Left kidney (tissue), 1 donor: ENCODE measurements at regions not wholly inside any gene's neighbourhood (a gene's known extent, or its start where the extent isn't known, plus 50 kb on each side); places are given as distances from the start of the nearest gene placed in this dataset.
"Not testable (repeated sequence)": the region's sequence is repeated elsewhere in the genome, so short reads cannot be mapped to it uniquely, and the experiment has no call there.

Source experiments
- DNase-seq: peaks from one replicate; pipeline ENCODE4 v3.0.0-alpha.2; 2013

DNA sequence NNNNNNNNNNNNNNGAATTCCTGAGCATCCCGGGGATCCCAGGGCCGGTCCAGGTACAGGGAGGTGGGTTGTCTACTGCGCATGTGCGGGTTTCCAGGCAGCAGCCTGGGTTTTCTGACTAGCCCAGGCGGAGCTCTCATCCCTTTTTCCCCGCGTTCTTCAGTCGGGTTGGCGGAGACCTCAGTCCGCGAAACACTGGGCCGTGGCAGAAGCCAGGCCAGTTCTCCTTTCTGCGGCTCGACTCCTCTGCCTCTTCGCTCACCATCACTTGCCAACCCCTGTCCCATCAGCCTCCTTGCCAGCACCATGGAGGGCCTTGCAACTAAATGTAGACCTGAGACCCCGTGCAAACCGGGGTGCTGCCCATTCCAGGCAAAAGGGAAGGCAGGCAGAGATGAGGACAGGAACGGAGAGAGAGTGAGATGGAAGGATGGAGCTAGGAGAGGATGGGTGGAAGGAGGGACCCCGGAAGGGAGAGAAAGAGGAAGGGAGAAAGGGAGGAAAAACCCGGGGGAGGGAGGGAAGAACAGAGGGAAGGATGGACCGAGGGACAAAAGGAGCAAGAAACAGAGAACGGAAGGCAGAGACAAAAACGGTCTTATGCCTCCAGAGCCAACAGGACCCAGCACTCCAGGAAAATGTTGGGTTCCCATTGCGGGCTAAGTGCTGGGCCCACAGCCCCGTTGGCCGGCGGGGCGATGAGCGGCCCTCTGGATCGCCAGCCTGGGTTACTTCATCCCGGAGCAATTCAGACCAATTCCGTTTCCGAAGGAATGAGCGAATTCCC lies 445.4 kb upstream of the DEFB115 start:
- peak; percentile 0 for DNase-seq

DNA sequence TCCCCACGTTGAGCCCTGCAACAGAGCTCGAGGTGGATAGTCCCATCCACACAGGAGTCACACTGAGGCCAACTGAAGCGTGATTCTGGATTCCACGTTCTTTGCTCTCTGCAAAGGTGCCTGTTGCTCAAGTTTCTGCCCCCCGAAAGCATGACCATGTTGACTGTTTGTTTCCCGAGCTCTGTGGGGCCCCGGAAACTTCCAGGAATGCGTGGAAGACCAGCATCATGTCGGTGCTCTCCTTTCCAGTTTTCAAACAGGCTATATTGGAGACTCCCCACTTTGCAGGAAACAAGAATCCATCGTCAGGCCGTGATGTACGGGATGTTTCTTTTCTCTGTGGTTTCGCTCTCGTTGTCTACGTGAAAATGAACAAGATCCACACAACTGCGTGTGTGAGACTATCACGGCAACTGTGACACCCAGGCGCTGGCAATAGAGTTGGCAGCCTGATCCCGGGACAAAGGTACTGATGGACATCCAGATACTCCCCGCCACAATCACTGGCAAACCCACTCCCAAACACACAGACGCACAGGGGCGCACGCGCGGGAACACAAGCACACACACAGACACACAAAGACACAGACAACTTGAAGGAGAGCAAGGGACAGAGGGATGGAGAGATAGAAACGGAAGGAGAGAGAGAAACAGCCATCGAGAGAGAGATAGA lies 444.6 kb upstream of the DEFB115 start:
- DNase-seq = no peak

DNA sequence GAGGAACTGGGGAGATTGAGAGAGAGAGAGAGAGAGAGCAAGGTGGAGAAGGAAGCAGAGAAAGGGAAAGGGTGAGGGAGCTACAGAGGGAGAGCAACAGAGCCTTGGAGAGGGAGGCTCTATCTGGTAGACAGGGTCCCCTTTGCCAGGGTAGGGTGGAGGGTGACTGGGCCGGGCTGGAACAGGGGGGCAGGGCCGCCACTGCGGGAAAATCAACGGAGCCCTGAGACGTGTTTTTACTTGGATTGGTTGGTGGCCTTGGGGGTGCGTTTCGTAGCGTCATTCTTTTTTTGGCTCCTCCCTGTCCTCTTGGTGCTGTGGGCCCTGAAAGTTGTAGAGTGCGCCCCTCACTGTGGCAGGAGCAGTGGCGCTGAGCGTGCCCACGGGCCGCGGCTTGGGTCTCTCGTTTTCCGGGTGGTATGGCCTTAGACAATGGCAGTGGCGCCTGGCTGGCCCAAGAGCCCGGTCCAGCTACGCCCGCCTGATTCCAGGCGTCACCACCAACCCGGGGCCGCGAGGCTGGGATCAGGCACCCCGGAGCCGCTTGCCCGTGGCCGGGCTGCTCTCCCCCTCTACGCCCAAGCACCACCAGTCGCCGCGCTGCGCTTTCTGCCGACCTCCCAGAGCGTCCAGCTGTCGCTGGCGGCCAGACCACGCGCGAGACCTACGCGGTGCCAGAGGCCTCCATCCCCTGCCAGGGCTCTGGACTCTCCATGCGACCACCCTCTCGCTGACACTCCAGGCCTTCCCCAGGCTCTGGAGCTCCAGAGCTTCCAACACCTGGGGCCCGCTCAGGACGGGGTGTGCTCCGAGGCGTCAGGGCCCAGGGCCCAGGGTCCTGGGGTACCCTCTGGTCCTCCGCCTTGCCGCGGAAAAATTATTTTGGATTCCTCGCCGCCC lies 443.8 kb upstream of the DEFB115 start:
- not testable (repeated sequence) for DNase-seq

DNA sequence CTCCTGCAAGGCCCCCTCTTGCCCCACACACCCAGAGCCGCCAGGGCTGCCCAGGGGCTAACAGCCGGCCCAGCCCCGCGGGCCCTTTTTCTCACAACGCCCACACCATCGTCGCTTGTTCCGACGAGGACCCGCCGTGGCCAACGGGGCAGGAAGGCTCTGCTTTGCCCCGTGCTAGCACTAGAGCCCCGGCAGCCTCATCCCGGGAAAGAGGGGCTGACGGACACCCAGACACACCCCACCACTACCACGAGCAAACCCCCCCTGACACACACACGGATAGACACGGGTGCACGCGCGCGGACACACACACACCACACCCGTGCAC lies 443.2 kb upstream of the DEFB115 start:
- DNase-seq = not testable (repeated sequence)

DNA sequence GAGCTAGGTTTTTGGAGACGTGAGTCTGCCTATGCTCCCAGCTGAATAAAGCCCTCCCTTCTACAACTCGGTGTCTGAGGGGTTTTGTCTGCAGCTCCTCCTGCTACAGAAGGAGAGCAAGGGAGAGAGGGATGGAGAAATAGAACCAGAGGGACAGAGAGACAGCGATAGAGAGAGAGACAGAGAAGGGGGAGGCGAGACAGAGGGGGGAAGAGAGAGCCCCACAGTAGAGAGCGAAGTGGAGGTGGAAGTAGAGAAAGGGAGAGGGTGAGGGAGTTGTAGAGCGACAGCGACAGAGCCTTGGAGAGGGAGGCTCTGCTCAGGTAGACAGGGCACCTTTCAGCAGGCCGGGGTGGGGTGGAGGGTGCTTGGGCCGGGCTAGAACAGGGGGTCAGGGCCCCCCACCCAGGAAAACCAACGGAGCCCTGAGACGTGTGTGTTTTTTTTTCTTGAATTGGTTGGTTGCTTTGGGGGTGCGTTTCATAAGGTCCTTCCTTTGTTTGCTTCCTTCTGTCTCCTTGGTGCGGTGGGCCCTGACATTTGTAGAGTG lies 442.4 kb upstream of the DEFB115 start:
- DNase-seq = not testable (repeated sequence)

DNA sequence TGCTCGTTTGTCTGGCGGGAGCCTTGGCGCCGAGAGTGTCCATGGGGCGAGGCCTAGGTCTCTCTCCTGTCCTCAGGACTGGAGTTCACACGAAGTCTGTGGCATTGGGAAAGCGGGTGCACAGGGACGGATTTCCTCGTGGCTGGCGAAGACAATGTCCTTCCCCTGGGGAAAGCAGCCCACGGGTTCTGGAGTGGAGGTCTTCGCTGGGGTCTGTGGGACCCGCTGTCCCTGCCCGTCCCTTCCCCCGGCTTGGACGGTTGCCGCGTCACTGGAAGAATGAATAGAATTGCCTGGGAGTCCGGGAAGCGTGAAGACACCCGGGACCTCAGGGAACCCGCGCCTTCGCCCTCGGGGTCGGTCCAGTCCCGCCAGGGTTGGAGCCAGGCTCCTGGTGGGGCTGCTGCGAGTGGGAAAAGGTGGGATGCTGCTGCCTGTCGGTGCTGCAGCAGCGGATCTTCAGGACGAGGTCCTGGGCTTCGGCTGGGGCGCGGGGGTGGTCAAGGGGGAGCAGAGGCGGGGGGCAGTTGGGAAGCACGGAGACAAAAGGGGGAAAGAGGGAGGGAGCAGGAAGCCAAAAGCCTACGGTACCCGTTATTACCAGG lies 441.8 kb upstream of the DEFB115 start:
- DNase-seq = no peak

DNA sequence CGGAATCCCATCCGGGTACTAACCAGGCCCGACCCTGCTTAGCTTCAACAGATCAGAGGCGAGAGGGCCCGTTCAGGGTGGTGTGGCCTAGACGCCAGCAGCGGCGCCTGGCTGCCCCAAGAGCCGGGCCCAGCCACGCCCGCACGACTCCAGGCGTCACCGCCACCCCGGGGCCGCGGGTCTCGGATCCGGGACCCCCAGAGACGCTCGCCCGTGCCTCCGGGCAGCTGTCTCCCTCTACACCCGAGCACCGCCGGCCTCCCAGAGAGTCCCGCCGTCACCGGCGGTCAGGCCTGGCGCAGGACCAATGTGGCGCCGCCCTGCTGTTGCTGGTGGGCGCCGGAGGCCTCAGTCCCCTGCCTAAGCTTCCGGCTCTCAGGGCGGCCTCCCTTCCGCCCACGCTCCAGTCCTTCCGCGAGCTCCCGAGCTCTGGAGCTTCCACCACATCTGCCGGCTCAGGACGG lies 441.2 kb upstream of the DEFB115 start:
- peak; percentile 1 for DNase-seq

DNA sequence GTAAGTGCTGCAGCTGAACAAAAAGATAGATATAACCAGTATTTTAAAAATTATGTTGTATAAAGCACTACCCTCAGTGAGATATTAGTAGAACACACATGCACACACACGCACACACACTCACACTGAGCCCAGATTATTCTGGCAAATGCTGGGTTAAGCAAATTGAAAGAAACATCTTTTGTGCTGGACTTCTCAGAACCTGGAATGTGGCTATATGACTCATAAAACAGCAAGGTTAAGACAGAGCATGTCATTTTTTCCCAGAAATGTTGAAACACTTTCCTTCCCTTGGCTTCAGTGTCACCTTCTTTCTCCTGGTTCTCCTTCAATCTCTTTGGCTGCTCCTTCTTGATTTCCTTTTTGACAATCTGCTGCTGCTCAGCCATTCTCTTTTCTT lies 435.8 kb upstream of the DEFB115 start:
- DNase-seq = not testable (repeated sequence)

DNA sequence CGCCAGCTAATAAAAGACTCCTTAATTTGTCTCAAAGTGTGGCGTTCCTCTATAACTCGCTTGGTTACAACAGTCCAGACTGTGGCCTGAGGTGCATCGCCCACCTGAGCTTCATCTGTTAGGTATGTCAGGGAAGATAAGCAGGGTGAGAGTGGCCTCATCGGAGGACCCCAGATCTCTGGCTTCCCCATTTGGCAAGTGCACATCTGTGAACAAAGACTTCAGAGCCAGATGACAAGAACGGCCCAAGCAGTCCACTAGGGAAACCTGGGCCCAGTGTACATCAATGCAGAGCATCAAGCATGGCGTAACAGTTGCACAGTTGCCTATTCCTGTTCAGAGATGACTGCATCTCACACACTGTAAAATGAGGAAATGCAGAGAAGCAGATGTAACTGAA lies 432.8 kb upstream of the DEFB115 start:
- DNase-seq = not testable (repeated sequence)

DNA sequence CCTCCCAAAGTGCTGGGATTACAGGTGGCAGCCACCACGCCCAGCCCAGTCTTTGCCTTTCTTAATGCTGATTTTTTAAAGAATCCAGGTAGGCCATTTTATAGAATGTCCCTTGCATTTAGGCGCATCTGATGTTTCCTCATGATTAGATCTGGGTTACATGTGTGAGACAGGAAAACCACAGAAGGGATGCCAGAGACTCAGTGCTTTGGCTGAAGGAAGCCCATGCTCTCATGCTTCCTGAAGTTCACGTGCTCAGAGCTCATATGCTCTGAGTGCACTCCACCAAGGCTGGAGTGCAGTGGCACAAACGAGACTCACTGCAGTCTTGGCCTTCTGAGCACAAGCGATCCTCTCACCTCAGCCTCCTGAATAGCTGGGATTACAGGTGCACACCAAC lies 411.5 kb upstream of the DEFB115 start:
- DNase-seq = not testable (repeated sequence)

DNA sequence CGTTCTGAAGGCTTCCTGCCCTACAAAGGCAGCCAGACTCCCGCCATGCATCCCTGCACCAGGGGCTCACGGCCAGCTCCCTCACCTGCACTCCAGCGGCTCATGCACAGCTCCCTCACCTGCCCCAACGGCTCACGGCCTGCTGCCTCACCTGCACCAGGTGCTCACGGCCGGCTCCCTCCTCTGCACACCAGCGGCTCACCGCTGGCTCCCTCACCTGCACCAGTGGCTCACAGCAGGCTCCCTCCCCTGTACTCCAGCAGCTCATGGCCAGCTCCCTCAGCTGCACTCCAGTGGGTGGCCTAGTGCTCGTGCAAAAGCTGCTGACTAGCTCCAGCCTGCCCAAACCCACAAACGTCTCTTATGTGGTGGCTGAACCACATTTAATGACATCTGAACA lies 389.2 kb upstream of the DEFB115 start:
- DNase-seq = not testable (repeated sequence)

DNA sequence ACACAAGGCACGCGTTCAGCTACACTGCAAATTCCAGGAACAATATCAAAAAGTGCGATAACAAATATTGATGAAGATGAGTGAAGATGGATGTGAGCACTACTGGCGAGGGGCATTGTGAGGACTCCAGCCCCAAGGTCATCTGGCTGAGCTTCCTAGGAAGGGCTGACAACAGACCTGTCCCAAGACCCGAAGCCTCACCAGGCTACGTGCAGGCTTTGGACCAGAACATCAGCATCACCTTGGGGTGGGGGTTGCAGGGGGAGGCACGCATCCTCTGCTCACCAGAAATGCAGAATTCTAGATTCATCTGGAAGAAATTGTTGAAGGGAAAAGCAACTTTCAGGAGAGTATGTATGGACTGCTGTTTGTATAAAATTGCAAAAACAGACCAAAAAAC lies 386.3 kb upstream of the DEFB115 start:
- DNase-seq = not testable (repeated sequence)

DNA sequence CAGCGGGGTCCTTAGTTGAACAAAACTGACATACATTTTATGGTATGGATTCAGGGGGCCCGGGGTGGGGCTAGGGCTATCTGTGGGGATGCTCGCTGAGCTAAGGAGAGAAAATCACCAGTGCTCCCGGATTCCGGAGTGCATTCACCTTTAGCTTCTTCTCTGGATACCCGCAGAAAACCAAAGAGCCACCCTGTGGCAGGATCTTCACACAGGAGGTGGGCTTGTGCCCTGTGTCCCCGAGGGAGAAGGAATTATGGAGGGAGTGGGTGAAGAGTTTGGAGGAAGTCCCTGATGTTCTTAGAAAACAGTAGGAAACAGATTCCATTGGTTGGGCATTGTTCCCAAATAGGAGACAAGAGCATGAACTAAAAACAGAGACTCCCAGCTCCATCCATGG lies 385.2 kb upstream of the DEFB115 start:
- DNase-seq = not testable (repeated sequence)

DNA sequence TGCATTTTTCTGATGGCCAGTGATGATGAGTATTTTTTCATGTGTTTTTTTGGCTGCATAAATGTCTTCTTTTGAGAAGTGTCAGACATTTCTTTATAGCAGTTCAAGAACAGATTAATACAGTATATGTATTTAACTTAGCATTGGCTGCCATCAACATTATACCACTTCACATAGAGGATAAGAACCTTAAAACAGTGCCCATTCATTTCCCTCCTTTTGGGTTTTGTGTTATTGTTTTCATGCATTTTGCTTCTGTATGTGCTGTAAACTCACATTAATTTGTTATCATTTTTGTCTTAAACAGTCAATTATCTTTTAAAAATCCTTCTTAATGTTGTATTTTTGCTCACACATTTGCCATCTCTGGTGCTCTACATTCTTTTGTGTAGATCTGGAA lies 381.6 kb upstream of the DEFB115 start:
- DNase-seq = not testable (repeated sequence)

DNA sequence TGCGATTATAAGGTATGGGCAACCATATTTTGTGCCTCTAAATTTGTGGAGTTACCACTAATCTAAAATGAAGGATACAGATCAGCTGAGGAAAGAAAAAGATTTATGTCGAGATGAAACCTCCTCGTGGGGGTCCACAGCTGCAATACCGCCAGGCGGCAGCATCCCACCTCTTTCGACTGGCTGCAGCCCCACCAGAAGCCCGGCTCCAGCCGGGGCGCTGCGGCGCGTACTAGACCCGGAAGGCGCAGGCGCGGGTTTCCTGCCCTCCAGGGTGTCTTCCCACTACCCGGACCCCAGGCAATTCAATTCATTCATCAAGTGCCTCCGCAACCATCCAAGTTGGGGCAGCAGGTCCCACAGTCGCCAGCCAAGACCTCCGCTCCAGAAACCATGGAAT lies 366.1 kb upstream of the DEFB115 start:
- DNase-seq = not testable (repeated sequence)

DNA sequence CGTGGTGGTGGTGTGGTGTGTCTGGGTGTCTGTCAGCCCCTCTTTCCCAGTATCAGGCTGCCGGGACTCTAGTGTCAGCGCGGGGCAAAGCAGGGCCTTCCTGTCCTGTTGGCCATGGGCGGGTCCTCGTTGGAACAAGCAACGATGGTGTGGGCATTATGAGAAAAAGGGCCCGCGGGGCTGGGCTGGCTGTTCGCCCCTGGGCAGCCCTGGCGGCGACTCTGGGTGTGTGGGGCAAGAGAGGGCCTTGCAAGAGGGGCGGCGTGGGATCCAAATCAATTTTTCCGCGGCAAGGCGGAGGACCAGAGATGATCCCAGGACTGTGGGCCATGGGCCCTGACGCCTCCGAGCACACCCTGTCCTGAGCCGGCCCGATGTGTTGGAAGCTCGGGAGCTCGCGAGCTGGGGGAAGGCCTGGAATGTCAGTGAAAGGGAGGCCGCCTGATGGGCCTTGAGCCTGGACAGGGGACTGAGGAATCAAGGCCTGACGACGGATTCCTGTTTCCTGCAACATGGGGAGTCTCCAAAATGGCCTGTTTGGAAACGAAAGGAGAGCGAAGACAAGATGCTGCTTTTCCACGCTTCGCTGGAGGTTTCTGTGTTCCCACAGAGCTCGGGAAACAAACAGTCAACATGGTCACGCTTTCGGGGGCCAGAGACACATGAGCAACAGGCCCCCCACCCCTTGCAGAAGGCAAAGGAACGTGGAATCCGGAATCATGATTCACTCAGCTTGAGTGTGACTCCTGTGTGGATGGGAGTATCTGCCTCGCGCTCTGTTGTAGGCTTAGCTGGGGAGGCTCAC lies 364.7 kb upstream of the DEFB115 start:
- no peak for DNase-seq

DNA sequence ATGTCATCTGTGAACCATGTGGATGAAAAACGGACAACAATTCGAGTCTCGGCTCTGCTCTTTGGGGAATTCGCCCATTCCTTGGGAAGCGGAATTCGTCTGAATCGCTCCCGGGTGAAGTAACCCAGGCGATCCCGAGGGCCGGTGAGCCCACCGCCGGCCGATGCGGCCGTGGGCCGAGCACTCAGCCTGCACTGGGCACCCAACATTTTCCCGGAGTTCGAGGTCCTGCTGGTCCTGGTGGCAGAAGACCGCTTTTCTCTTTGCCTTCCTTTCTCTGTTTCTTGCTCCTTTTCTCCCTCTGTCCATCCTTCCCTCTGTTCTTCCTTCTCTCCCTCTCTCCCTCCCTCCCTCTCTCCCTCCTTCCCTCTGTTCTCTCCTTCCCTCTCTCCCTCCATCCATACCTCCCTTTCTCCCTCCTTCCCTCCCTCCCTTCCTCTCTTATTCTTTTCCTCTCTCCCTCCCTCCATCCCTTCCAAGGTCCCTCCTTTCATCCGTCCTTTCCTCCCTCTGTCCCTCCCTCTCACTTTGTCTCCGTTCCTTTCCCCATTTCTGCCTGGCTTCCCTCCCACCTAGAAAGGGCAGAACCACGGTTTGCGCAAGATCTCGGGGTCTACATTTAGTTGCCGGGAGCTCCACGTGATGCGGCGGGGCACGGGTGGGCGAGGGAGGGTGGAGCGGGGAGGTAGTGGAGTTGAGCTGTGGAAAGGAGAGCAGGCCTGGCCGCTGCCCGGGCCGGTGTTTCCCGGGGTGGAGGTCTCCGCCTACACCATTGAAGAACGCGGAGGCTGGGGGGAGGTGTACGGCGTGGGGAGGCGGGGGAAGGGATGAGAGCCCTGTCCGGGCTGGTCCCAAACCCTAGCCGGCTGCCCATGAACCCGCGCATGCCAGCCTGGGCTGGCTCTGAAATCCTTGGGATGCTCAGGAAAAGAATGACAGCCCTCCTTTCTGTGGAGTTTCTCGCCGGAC lies 363.8 kb upstream of the DEFB115 start:
- not testable (repeated sequence) for DNase-seq

DNA sequence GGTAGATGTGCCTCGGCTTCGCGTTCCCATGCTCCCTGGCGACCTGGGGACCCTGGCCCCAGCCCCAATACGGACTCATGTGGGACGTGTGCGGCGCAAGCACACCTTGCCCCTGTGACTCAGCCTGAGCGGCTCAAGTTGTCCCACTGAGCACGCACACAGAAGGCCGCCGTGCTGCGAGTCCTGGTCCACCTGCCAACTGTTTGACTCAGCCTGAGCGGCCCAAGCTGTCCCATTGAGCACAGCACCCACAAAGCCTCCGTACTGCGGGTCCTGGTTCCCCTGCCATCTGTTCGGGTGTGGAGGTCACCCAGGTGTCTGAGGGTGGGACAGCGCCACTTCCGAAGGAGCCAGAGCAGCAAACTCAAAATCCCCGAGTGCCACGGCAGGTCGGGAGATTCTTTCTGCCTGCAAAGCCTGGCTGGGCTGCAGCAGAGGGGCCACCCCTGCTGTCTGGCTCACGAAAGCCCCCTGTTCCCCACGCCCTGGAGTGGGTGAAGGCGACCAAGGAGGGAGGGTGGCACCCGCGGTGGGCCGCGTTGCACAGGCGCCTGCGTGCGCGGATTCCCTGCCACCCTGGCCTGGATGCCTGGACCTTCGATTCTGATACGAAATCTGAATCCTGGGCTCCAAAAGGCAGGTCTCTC lies 362.6 kb upstream of the DEFB115 start:
- not testable (repeated sequence) for DNase-seq

DNA sequence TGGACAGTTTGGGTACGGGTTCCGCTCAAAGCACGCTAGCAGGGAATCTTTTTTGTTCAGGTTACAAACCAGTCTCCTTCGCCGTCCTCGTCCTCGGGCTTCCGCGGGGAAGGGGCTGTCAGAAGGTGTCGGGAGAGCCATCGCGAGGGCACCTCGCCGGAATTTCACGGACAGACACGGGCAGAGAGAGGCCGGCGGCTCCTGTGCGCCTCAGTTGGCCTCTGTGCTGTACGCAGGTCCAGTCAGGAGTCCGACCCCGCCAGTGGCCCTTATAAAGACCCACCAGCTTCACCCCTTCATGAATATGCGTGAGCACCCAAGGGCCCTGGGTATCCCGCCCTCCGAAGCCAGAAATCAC lies 362.1 kb upstream of the DEFB115 start:
- DNase-seq = not testable (repeated sequence)
